ENCODE measurements at regions not wholly inside any gene's neighbourhood (a gene's known extent, or its start where the extent isn't known, plus 50 kb on each side); places are given as distances from the start of the nearest gene placed in this dataset.

DNA sequence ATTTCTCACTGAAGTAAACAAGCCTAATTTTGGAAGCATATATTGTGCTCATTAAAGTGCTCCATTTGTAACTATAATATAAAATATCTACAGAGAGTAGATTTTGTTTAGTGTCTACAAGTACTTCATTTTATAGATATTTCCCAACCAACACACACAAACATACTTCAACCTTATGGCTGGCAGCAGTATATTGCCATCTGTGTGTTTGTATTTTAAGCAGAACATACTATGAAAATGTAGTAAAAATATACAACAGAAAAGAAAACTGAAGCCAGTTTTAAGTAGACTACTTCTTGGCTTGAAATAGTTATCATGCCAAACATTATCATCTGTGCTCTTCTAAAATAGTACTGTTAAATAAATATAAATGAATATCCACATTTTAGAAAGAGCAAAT, 821.9 kb downstream of the DACH1 start:
- no peaks in the 10 kb centered on the region for H3K36me3 ChIP-seq (ENCODE audit: control insufficient read depth in 2 of 2, extremely low read depth in 1 of 2, insufficient read depth in 2 of 2, low read length in 2 of 2)
- H3K9me3 ChIP-seq (ENCODE audit: control insufficient read depth, low read depth, low read length), result no peaks in the 10 kb centered on the region
- no peak overlapping the region for H3K27ac ChIP-seq (ENCODE audit: control insufficient read depth, insufficient read depth, low read length)
- TF ChIP-seq CTCF (optimal IDR thresholded peaks at IDR 0.05 in 1 of 3, IDR thresholded peaks at IDR 0.05 in 1 of 3, conservative IDR thresholded peaks at IDR 0.05 in 1 of 3; ENCODE audit: extremely low read depth in 1 of 3, insufficient read depth in 2 of 3, low read length in 3 of 3), result no peak
- no peak for TF ChIP-seq EZH2 (IDR thresholded peaks at IDR 0.05; ENCODE audit: low read length)
- dilution Hi-C loops (cut with MboI; ENCODE audit: extremely low pct_ligation_motif_present, low sequenced_read_pairs), result no loop called here
- H3K4me3 ChIP-seq (ENCODE audit: control insufficient read depth in 2 of 3, extremely low read depth in 1 of 3, insufficient read depth in 2 of 3, low read depth in 1 of 3, low read length in 3 of 3), result no peak overlapping the region
- H3K4me2 ChIP-seq (ENCODE audit: control insufficient read depth, extremely low read depth, insufficient read depth, low read depth, low read length), result no peak overlapping the region
- no peaks in the 10 kb centered on the region for H3K9me1 ChIP-seq (ENCODE audit: control insufficient read depth, extremely low read depth, insufficient read depth, low read length)
- no peaks in the 10 kb centered on the region for H3K79me2 ChIP-seq (ENCODE audit: control insufficient read depth, insufficient read depth, low read length)
- H3K9ac ChIP-seq (ENCODE audit: control insufficient read depth, extremely low read depth, insufficient read depth, low read length), result no peak overlapping the region
- H2AFZ ChIP-seq (ENCODE audit: control insufficient read depth, low read length), result no peak overlapping the region
- DNase-seq (ENCODE audit: low read depth, low spot score), result no peak
- no peaks in the 10 kb centered on the region for H4K20me1 ChIP-seq (ENCODE audit: control insufficient read depth, extremely low read depth, insufficient read depth, low read length)
- no peaks in the 10 kb centered on the region for H3K27me3 ChIP-seq (ENCODE audit: control insufficient read depth, extremely low read depth, insufficient read depth, low read length)
- H3K4me1 ChIP-seq (ENCODE audit: control insufficient read depth, extremely low read depth, insufficient read depth, low read length), result no peaks in the 10 kb centered on the region
- FAIRE-seq, result no peak

GRCh38 chr13:71039440-71039839, 827.6 kb downstream of the DACH1 start:
- FAIRE-seq, result no peak
- no peak for DNase-seq (ENCODE audit: low read depth, low spot score)
- H3K79me2 ChIP-seq (ENCODE audit: control insufficient read depth, insufficient read depth, low read length), result no peaks in the 10 kb centered on the region
- H3K9me1 ChIP-seq (ENCODE audit: control insufficient read depth, extremely low read depth, insufficient read depth, low read length), result no peaks in the 10 kb centered on the region
- H3K9ac ChIP-seq (ENCODE audit: control insufficient read depth, extremely low read depth, insufficient read depth, low read length), result no peak overlapping the region
- no peaks in the 10 kb centered on the region for H3K36me3 ChIP-seq (ENCODE audit: control insufficient read depth in 2 of 2, extremely low read depth in 1 of 2, insufficient read depth in 2 of 2, low read length in 2 of 2)
- dilution Hi-C loops (cut with MboI; ENCODE audit: extremely low pct_ligation_motif_present, low sequenced_read_pairs), result no loop called here
- H3K27ac ChIP-seq (ENCODE audit: control insufficient read depth, insufficient read depth, low read length), result no peak overlapping the region
- H3K4me3 ChIP-seq (ENCODE audit: control insufficient read depth in 2 of 3, extremely low read depth in 1 of 3, insufficient read depth in 2 of 3, low read depth in 1 of 3, low read length in 3 of 3), result no peak overlapping the region
- no peak overlapping the region for H2AFZ ChIP-seq (ENCODE audit: control insufficient read depth, low read length)
- H3K9me3 ChIP-seq (ENCODE audit: control insufficient read depth, low read depth, low read length), result no peaks in the 10 kb centered on the region
- H3K27me3 ChIP-seq (ENCODE audit: control insufficient read depth, extremely low read depth, insufficient read depth, low read length), result no peaks in the 10 kb centered on the region
- no peak overlapping the region for H3K4me2 ChIP-seq (ENCODE audit: control insufficient read depth, extremely low read depth, insufficient read depth, low read depth, low read length)
- no peaks in the 10 kb centered on the region for H4K20me1 ChIP-seq (ENCODE audit: control insufficient read depth, extremely low read depth, insufficient read depth, low read length)
- TF ChIP-seq EZH2 (IDR thresholded peaks at IDR 0.05; ENCODE audit: low read length), result no peak
- no peak for TF ChIP-seq CTCF (optimal IDR thresholded peaks at IDR 0.05 in 1 of 3, IDR thresholded peaks at IDR 0.05 in 1 of 3, conservative IDR thresholded peaks at IDR 0.05 in 1 of 3; ENCODE audit: extremely low read depth in 1 of 3, insufficient read depth in 2 of 3, low read length in 3 of 3)
- no peaks in the 10 kb centered on the region for H3K4me1 ChIP-seq (ENCODE audit: control insufficient read depth, extremely low read depth, insufficient read depth, low read length)
